Pancreas (tissue), 10 donors: ENCODE measurements at regions not wholly inside any gene's neighbourhood (a gene's known extent, or its start where the extent isn't known, plus 50 kb on each side); places are given as distances from the start of the nearest gene placed in this dataset.

ENCODE experiments used
- ATAC-seq, 4 donors: fragments of 200-7000 bp; cut with Tn5 transposase; one replicate each; pipeline versions ENCODE4 v1.8.0 to v1.9.1; 2020; ENCODE audit warnings: mild to moderate bottlenecking in 4 of 4, moderate library complexity in 4 of 4
- DNase-seq, 6 donors: peaks; one replicate each; pipeline ENCODE4 v3.0.0-alpha.2; 2020
- FAIRE-seq: peaks from 2 replicates; lab custom pipeline; 2012; peaks lifted over from hg19 to GRCh38; lab: Jason Lieb, UNC
- H3K27ac ChIP-seq, 4 donors: fragments of 200-600 bp; sonication (generic); 1 replicate in 3 of 4; 2 replicates in 1 of 4; pipeline versions ENCODE4 v1.5.0 to v1.8.0; 2020
- H3K27me3 ChIP-seq, 4 donors: fragments of 200-600 bp; one replicate each; pipeline ENCODE4 v1.8.0; 2021
- H3K36me3 ChIP-seq, 3 donors: fragments of 200-600 bp; sonication (generic) in 1 of 3; one replicate each; pipeline versions ENCODE4 v1.5.0 to v1.8.0; 2020 to 2021
- H3K4me1 ChIP-seq, 3 donors: fragments of 200-600 bp; one replicate each; pipeline ENCODE4 v1.8.0; 2021
- H3K4me3 ChIP-seq, 4 donors: fragments of 200-600 bp; sonication (generic) in 2 of 4; one replicate each; pipeline versions ENCODE4 v1.5.0 to v1.8.0; 2020 to 2021
- H3K9me3 ChIP-seq, 4 donors: fragments of 200-600 bp; one replicate each; pipeline ENCODE4 v1.8.0; 2021
- WGBS, 2 donors: extraction: QIAGEN DNeasy Blood & Tissue Kit; methylation state at CpG; one replicate each; pipeline ENCODE4 v1.1.7; 2013; 5-methylcytosine and 5-hydroxymethylcytosine counted together
- intact Hi-C, 3 donors: fragments of 100-400 bp; cut with DNase I; formaldehyde crosslinking; loops; one replicate each; pipeline versions ENCODE4 v1.11.1 to v1.14.2; 2022
- TF ChIP-seq, protein P1 (sequence below), 4 donors: fragments of 200-600 bp; sonication (generic) in 3 of 4; IDR thresholded peaks; one replicate each; pipeline versions ENCODE4 v1.5.0 to v1.8.0; 2021; ENCODE audit warnings: antibody characterized with exemption in 4 of 4
- donor health status: healthy with polysubstance abuse.
- donor health status: DM: no; HTN: no; CAD: no; lungs with moderate emphysema.
- donor health status: DM: no; HTN: no; CAD: no.
- donor health status: control.
- donor health status: control.
- donor health status: Bipolar disorder and iron deficiency.
- donor health status: DM: yes; HTN: yes; CAD: no.
- donor health status: DM: no; HTN: no; CAD: no.
- donor health status: DM: no; HTN: no; CAD: no.
- donor health status: DM: yes; HTN: yes; CAD: no.

GRCh38 chr16:19968891-19969683 is 84.4 kb upstream of the GPRC5B start:
- Histone ChIP-seq H3K27ac (no peak overlapping the region), H3K9me3 (no peaks in the 10 kb centered on the region), H3K36me3 (no peaks in the 10 kb centered on the region), H3K27me3 (no peaks in the 10 kb centered on the region), H3K4me3 (no peak overlapping the region), H3K4me1 (no peaks in the 10 kb centered on the region)
- no peak for DNase-seq
- intact Hi-C loops, result no loop called here
- ATAC-seq, result no peak
- TF ChIP-seq, protein P1, sequence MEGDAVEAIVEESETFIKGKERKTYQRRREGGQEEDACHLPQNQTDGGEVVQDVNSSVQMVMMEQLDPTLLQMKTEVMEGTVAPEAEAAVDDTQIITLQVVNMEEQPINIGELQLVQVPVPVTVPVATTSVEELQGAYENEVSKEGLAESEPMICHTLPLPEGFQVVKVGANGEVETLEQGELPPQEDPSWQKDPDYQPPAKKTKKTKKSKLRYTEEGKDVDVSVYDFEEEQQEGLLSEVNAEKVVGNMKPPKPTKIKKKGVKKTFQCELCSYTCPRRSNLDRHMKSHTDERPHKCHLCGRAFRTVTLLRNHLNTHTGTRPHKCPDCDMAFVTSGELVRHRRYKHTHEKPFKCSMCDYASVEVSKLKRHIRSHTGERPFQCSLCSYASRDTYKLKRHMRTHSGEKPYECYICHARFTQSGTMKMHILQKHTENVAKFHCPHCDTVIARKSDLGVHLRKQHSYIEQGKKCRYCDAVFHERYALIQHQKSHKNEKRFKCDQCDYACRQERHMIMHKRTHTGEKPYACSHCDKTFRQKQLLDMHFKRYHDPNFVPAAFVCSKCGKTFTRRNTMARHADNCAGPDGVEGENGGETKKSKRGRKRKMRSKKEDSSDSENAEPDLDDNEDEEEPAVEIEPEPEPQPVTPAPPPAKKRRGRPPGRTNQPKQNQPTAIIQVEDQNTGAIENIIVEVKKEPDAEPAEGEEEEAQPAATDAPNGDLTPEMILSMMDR (IDR thresholded peaks at IDR 0.05), result no peak
- no peak for FAIRE-seq
- 42 to 61% methylated on average over 8 of the region's 8 CpGs for WGBS, 2 donors

- Histone ChIP-seq H3K27me3 (no peaks in the 10 kb centered on the region), H3K36me3 (no peaks in the 10 kb centered on the region), H3K4me1 (no peaks in the 10 kb centered on the region), H3K27ac (no peak overlapping the region), H3K4me3 (no peak overlapping the region), H3K9me3 (no peaks in the 10 kb centered on the region)
- TF ChIP-seq, protein P1 (IDR thresholded peaks at IDR 0.05), result no peak
- ATAC-seq (no peak), FAIRE-seq (no peak), DNase-seq (no peak)
- intact Hi-C loops, result no loop called here
- WGBS, 2 donors, result 83 to 92% methylated on average over 5 of the region's 5 CpGs
Observed at GRCh38 chr16:19967963-19968362, 83.3 kb upstream of the GPRC5B start.

DNA sequence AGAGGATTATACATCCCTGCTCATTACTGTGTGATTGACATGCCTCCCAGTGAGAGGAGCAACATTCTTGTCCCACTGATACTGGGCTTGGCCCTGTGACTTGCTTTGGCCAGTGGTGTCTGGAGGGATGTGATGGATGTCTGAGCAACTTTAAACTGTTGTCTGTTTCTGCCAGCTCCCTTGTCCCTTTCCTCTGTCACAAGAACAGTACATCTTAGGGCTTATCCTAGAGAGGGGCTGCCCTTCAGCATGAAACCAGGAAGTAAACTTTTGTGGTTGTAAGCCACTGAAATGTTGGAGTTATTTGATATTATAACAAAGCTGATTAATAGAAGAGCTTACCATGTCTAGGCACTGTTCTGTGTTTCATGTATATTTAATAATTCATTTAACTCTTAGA is 82.9 kb upstream of the GPRC5B start:
- no peaks in the 10 kb centered on the region for H3K27me3 ChIP-seq
- no peaks in the 10 kb centered on the region for H3K9me3 ChIP-seq
- no peak for FAIRE-seq
- H3K4me1 ChIP-seq, result no peaks in the 10 kb centered on the region
- H3K27ac ChIP-seq, result no peak overlapping the region
- H3K4me3 ChIP-seq, result no peak overlapping the region
- no peak for ATAC-seq
- H3K36me3 ChIP-seq, result no peaks in the 10 kb centered on the region
- intact Hi-C loops, result no loop called here
- TF ChIP-seq, protein P1 (IDR thresholded peaks at IDR 0.05), result no peak
- DNase-seq, result no peak

DNA sequence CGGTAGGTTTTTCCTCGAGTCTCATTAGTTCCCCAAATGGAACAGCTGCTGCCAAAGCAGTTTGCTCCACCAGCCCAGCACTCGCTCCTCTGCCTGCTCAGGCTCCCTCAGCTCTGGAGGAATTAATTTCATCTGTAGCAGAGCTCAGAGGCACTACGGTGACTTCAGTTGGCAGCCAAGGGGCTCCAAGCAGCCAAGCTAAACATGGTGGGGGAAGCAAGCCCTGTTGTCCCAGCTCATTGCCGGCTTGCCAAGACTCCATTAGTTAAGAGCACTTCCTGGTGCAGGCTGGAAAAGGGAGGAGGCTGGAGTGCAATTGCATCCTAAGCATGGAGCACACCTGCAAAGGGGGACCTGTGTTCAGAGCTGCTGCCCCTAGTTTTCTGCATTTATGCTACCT is 78.7 kb upstream of the GPRC5B start:
- peak in 1 of 4 donors; percentile 45 for ATAC-seq
- peak in 1 of 6 donors; percentile 3 for DNase-seq
- H3K27ac ChIP-seq, result no peak overlapping the region
- H3K27me3 ChIP-seq, result no peaks in the 10 kb centered on the region
- intact Hi-C loops, result no loop called here
- H3K4me1 ChIP-seq, result no peaks in the 10 kb centered on the region
- no peaks in the 10 kb centered on the region for H3K9me3 ChIP-seq
- H3K36me3 ChIP-seq, result no peaks in the 10 kb centered on the region
- WGBS, 2 donors, result 35 to 49% methylated on average over 5 of the region's 5 CpGs
- TF ChIP-seq, protein P1 (IDR thresholded peaks at IDR 0.05), result no peak
- no peak overlapping the region for H3K4me3 ChIP-seq
- no peak for FAIRE-seq

- H3K27me3 ChIP-seq, result no peaks in the 10 kb centered on the region
- H3K4me3 ChIP-seq, result no peak overlapping the region
- WGBS, 2 donors, result 66 to 71% methylated on average over 5 of the region's 5 CpGs
- intact Hi-C loops, result no loop called here
- H3K9me3 ChIP-seq, result no peaks in the 10 kb centered on the region
- no peaks in the 10 kb centered on the region for H3K36me3 ChIP-seq
- DNase-seq, result no peak
- no peaks in the 10 kb centered on the region for H3K4me1 ChIP-seq
- no peak for FAIRE-seq
- TF ChIP-seq, protein P1 (IDR thresholded peaks at IDR 0.05), result no peak
- H3K27ac ChIP-seq, result no peak overlapping the region
- ATAC-seq, result no peak
Observed at GRCh38 chr16:19960183-19960582, 75.5 kb upstream of the GPRC5B start.
